GM21360 (cell line): ENCODE measurements at regions not wholly inside any gene's neighbourhood (a gene's known extent, or its start where the extent isn't known, plus 50 kb on each side); places are given as distances from the start of the nearest gene placed in this dataset.
"Not testable (repeated sequence)": the region's sequence is repeated elsewhere in the genome, so short reads cannot be mapped to it uniquely, and the experiment has no call there.

Experiments used
- ATAC-seq: cut with Tn5 transposase; IDR thresholded peaks from one replicate; pipeline ENCODE4 v1.9.1; 2021; ENCODE audit warnings: mild to moderate bottlenecking, moderate library complexity; ENCODE audit not compliant: unreplicated experiment

DNA sequence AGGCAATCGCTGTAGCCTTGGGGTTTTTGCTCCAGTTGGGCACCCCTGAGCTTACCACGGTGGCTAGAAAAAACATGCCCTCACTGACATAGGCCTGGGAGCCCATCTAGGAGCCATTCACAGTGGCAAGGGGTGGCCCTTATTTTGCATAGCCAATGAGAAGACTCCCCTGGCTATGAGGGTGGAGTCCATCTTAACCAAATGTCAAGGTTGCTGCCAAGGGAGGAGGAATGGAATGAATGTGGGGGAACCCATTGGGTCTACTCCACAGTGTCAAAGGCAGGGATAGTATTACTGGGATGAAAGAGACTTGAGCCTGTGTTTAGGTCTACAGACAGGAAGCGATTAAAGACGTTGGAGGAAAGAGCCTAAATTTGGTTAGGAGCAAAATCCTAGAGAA, 295.7 kb upstream of the PLGLB2 start:
- ATAC-seq: not testable (repeated sequence)

DNA sequence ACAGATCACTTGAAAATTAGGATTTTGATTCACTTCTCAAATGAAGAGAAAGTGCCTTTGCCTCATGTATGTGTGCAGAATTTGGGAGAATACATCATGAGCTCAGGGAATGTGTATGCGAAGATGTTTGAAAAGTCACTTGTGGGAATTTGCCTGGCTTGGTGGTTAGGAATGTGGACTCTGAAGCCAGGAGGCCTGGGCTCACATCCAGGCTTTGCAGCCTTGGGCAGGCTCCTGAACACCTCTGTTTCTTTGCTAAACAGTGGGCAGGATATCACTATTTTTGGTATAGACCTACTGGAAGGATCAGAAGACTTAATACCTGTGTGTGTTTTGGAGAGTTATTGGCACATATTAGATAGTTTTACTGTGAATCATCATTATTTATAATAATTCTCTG, 295.0 kb upstream of the PLGLB2 start:
- not testable (repeated sequence) for ATAC-seq

DNA sequence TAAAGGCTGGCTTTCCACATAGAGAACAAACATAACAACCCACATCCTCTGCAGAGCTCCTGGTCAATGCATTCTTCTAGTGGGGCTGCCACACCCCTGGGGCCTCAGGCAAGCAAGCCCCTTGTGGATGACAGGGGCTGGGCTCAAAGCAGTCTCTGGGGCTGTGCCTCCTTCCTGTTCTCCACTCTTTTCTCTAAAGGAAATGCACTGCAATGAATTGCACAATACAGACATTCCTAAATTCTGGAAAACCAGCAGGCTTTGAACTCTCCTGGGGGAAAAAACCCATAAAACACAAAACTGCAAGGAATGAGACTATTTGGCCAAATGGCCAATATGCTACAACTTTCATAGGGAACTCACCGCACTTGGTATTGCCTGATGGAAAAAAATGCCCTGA, 293.9 kb upstream of the PLGLB2 start:
- not testable (repeated sequence) for ATAC-seq

DNA sequence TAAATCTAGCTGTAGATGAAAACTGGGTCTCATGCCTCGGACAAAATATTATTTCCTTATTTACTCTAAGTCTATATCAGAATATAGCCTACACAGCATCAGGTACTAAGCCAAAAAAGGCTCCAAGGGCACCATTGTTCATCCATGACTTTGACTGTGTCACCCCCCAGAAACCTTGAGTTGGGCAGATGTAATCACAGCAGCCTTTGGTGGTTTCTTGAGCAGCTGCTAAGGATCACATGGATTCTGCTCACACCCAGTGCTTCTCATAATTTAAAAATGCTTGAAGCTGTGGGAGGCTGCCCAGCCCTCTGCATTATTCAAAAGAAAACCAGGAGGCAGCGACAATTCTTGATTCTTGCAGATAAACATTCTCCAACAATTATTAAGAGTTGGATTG, 293.5 kb upstream of the PLGLB2 start:
- not testable (repeated sequence) for ATAC-seq

DNA sequence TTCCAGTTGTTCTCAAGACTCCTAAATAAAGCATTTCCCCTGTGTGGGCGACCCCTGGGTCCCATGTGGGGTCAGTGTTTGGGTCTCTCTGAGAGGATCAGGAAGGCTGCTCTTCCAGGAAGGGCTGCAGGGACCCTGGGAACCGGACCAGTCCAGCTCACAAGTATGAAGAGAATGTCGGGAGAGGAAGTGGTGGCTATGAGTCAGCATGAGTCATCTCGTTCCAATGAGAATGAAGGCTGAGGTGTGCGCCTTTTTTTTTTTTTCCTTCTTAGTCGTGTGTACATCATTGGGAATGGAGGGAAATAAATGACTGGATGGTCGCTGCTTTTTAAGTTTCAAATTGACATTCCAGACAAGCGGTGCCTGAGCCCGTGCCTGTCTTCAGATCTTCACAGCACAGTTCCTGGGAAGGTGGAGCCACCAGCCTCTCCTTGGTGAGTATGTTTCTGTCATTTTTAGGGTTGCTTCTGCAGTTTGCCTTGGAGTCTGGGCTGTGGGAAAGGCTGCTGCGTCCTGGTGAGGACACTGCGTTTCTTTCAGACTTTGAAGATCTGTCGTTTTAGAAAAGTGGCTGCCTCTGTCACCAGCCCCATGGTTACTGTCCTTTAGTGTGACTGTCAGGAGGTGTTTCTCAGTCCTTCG, 292.6 kb upstream of the PLGLB2 start:
- ATAC-seq: peak; percentile 49

DNA sequence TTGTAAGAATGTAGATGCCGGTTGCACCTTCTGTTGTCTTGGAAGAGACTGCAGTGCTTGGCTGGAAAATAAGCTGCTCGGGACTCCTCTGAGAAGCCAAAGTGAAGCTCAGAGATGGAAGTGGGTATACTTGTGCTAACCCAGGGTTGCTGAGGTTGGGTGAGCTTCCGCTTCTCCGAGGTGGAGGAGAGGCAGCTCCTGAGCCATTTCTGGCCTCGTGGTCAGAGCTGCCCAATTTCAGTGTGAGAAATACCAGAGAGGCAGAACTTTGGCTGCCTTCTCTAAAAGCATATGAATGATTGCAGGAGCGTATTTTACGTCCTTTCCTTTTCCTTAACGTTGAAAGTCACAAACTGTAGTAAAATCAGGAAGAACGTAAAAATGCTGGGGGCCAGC, 292.0 kb upstream of the PLGLB2 start:
- peak; percentile 9 for ATAC-seq

DNA sequence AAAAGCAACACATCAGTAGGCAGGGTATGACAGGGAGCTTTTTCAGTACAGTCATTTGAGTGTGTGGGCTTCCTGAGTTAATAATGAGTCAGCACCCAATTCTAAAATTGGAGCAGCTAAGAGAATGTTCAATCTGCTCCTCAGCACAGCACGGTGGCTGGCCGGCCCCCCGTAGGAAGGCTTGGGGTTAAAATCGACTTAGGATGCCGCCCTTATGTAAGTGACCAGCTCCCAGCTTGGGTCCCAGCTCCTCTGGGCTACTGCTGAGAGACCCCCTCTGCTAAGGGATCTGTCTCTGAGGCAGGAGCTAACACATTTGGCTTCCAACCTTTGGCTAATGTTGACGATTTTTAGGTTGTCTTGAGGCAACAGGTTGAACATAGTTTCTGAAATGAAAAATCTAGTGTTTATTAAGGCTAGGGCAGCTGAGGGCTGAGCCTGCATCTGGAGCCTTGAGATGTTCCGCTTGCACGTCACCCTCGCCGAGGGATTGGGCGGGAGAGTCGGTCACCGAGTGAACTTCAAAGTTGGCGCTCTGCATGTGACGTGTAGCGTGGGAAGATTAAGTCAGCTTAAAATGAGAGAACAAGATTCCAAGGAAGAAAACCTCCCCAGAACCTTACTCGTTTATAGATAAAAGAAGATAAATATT, 291.3 kb upstream of the PLGLB2 start:
- peak; percentile 63 for ATAC-seq

DNA sequence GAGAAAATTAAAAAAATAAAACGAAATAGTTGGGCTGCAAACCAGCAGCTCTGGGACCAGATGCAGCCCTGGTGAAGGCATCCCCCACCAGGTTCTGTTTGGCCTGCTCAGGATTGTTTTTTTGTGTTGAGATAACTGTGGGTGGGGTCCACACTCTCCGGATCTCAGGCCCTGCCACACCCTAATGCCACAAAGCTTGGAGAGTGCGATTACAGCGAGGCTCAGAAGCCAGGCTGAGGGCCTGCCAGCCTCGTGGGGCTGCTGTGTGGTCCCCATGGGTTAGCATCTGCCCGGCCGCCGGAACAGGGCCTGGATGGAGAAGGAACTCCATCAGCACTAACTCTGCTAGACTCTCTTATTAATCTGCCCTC, 290.8 kb upstream of the PLGLB2 start:
- not testable (repeated sequence) for ATAC-seq

DNA sequence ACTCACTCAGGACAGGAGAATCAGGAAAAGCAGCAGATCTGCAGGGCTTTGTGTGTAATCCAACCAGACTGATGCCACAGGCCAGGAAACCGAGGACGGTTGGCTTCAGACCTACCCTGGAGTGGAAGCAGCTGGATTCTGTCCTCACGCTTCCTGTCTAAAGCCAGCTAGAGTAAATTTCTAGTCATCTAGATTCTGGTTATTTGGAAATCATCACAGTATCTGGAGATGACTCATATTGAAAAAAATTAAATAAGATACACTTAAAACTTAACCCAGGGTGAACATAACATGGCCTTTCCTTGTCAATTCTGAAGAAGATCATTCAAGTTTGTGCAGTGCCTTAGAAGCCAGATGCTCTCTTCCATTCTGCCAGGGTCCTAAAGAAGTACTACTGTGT, 288.9 kb upstream of the PLGLB2 start:
- not testable (repeated sequence) for ATAC-seq

DNA sequence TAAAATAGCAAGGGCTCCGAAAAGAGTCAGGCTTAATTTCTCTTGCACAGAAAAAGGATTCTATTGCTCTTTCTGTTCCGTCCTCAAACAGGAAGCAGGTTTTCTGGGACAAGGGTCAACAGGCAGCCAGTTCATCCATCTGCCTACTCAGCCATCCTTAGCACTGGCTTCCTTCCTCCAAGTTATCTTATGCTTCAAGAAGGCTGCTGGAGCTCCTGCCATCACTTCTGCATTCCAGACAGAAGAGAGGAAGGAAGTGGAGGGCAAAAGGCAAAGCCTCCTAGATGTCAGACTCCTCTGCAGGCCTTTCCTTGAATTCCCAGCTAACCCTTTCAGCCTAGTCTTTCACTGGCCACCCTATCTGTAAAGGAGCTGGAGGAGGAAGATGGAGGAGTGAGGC, 287.8 kb upstream of the PLGLB2 start:
- not testable (repeated sequence) for ATAC-seq

DNA sequence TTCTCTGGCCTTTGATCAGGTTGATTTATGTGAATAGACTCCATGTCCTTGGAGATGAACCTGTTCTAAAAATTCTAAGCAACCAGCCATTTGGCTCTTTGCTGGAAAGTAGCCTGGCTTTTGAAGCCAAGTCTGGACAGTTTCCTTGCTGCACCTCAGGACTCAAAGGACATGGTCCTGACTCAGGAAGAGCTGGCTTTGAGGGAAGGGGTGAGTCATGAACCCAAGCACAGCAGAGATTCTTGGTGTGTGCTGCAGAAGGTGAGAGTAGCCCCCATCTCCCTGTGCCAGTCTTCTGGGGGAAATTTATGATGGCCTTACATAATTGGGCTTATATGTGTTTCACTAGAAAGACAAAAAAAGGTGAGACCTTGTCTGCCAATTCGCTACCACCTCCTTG, 287.2 kb upstream of the PLGLB2 start:
- ATAC-seq: not testable (repeated sequence)

DNA sequence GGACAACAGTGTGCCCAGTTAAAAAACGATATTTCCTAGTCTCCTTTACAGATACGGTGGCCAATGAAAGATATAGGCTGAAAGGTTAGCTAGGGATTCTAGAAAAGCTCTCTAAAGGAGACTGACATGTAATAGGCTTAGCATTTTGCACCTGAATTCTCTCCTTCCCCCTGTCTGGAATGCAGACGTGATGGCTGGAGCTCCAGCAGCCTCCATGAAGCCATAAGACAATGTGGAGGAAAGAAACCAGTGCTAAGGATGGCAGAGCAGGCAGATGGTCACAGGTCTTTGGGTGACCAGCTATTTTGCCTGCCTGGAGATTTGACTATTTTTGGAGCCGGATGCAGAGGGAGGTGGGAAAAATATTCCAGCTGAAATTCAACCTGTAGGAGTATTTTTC, 286.2 kb upstream of the PLGLB2 start:
- ATAC-seq: not testable (repeated sequence)

DNA sequence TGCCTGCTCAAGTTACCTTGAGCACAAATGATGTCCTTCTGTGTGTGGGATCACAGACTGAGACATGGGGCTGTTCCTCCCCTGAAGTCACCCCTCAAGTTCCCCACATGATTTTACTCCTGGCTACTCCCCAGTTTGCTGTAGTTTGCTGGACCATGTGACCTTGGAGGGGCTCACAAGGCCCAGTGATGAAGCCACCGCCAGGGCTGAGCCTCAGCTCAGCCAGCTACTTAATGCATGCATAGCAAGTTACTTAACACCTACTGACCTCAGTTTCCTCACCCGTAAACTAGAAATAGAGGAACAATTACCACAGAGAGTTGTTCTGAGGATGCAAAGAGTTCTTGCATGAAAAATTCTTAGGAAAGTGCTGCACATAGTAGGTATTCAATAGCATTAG, 283.7 kb upstream of the PLGLB2 start:
- not testable (repeated sequence) for ATAC-seq

DNA sequence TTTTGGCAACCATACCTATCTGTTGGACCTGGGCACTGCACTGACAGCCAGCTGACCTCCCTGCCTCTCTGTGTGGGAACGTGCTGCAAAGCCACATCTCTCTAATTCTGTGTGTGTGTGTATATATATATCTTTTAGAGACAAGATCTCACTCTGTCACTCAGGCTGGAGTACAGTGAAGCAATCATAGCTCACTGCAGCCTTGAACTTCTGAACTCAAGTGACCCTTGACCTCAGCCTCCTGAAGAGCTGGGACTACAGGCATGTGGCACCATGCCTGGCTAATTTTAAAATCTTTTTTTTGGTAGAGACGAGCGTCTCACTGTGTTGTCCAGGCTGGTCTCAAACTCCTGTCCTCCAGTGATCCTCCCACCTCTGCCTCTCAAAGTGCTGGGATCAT, 282.2 kb upstream of the PLGLB2 start:
- ATAC-seq: not testable (repeated sequence)

DNA sequence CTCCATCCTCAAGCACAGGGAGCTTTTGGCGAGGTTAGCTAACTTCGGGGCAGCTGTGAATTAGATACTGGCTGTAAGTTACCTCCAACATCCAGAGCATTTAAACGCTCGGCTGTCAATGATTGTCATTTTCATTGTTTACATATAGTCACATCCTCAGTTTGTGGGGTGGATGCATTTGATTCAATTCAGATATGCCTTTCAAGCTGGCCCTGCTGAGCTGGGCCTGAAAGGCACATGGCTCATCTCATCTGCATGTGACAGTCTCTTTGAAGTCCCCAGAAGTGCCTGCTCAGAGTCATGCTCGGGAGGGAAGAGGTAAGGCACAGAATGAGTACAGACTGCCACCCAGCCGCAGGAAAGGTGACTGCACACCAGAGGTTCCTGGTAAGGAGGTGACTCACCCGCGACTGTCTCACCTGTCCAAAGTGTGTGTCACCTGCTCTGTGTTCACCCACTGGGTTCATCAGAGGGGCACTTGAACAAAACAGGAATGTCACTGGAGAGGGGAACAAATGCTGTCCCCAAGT, 281.2 kb upstream of the PLGLB2 start:
- ATAC-seq: not testable (repeated sequence)

DNA sequence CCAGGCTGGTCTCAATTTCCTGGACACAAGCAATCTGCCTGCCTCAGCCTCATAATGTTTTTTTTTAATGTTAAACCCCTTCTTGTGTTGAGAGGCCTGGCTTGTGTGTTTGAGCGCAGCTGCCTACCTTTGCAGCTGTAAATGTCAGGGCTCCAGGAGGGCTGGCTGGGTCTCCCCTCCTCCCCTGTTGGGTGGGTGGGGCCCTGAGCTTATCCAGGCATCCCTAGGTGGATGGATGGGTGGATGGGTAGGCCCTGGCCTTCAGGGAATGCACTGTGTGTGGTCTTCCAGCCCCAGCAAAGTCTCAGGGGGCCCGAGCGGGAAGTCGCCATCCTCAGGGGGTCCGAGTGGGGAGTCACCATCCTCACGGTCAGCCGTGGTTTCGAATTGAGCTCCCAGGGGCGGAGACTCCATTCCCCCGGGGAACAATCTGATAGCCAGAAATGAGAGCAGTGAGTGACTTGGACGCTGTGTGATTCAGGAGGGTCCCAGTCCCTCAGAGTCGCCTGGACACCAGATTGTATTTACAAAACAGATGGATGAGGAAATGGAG, 279.4 kb upstream of the PLGLB2 start:
- ATAC-seq: not testable (repeated sequence)

DNA sequence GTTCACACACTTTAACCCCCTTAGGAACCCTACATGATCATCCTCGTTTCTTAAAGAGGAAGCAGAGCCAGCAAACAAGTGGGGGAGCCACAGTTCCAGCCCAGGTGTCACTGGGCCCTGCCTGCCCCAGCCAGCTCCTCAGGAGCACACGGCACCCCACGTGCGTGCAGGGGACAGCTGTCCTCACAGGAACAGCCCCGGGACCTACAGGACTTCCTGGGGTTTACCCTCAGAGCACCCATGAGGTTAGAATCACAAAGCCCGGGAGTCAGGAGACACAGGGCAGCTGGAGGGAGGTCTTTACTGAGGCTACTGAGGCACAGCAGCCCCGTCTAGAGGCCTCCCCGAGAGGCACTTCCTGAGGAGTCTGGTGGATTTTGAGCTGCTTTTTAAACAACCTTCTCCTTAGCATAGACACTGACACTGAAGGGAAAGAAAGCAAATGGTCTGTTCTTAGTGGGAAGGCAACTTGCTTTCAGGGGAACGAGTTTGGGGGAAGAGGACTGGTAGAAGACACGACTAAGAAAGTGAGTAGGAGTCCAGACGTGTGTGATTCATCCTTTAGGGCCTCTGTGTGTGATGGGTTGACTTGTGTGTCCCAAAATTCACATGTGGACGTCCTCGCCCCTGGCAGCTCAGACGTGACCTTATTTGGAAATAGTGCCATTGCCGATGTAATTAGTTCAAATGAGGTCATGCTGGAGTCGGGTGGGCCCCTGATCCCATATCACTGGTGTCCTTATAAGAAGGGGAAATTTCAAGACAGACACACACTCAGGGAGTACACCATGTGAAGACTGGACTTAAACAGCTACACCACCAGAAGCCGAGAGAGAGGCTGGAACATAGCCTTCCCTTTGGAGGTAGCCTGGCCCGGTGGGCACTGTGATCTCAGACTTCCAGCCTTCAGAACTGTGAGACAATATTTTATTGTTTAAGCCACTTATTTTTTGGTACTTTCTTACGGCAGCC, 278.4 kb upstream of the PLGLB2 start:
- ATAC-seq: peak; percentile 35

DNA sequence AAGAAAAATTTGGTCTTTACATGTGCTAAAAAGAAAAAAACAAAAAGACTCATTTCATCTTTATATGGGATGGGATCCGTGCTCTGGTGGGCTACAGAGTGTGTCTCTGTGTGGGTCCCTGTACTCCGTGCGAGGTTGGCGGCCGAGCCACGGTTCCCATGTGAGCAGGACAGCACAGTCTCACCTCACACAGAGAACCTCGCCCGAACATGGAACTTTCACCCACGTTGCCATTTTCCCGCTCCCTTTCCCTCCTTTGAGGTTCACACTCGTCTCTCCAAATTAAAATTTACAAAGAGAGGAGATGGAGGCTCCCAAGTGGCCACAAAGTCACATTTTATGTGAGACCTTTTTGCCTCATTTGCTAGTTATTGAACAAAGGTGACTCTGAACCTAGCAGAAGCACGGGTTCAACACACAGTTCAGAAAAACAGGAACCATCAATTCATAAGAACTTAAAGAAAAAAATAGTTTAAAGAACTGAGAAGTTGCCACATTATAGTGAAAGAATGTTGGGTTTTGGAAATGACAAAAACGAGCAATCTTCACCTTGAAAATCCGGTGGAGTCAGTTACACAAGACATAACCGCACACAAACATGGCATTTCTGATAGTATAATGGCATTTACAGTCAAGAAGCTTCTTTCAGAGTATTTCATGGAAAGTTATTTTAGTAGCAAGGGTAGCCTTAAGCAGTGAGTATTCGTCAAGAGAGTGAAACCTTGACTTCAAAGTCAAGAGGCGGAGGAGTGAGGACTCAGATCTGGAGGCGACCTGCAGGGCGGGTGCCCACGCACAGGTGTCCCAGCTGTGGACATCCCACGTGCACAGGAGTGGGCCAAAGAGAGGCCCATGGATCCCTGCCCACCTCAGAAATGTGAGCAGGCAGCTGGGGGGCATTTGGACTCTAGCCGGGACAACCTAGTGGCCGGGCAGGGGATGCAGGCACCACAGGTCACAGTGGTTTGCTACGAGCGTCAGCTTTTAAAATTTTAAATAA, 277.2 kb upstream of the PLGLB2 start:
- ATAC-seq: peak; percentile 52

DNA sequence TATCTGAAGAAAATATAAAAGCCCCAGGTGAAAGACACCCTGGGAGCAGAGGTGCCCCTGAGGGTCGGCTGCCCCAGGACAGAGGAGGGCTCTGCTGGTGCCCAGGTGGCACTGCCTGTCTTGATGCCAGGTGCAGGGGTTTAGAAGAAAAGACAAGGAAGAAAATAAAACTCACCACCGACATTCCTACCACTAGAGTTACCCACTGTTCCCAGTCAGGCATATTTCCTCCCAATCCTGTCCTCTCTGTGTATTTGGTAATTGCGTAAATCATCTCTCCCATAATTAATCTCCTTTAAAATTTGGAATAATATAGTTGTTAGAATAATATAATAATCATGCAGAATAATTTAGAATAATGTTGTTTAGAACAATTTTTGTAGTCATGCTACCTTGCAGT, 276.4 kb upstream of the PLGLB2 start:
- ATAC-seq: not testable (repeated sequence)
